ENCODE measurements at regions not wholly inside any gene's neighbourhood (a gene's known extent, or its start where the extent isn't known, plus 50 kb on each side); places are given as distances from the start of the nearest gene placed in this dataset.

GRCh38 chr10:81662837-81663236 is 212.2 kb upstream of the NRG3 start:
- TF ChIP-seq POLR2AphosphoS5 (IDR thresholded peaks at IDR 0.05): no peak
- TF ChIP-seq, protein P1, sequence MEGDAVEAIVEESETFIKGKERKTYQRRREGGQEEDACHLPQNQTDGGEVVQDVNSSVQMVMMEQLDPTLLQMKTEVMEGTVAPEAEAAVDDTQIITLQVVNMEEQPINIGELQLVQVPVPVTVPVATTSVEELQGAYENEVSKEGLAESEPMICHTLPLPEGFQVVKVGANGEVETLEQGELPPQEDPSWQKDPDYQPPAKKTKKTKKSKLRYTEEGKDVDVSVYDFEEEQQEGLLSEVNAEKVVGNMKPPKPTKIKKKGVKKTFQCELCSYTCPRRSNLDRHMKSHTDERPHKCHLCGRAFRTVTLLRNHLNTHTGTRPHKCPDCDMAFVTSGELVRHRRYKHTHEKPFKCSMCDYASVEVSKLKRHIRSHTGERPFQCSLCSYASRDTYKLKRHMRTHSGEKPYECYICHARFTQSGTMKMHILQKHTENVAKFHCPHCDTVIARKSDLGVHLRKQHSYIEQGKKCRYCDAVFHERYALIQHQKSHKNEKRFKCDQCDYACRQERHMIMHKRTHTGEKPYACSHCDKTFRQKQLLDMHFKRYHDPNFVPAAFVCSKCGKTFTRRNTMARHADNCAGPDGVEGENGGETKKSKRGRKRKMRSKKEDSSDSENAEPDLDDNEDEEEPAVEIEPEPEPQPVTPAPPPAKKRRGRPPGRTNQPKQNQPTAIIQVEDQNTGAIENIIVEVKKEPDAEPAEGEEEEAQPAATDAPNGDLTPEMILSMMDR (IDR thresholded peaks at IDR 0.05): no peak

Data from breast epithelium (tissue), 3 donors.